ENCODE measurements at regions not wholly inside any gene's neighbourhood (a gene's known extent, or its start where the extent isn't known, plus 50 kb on each side); places are given as distances from the start of the nearest gene placed in this dataset.
"Not testable (repeated sequence)": the region's sequence is repeated elsewhere in the genome, so short reads cannot be mapped to it uniquely, and the experiment has no call there.

- DNase-seq = no peak
Observed at GRCh38 chr14:83660597-83660996, 1869.3 kb upstream of the FLRT2 start.

GRCh38 chr14:83664389-83664788 lies 1865.6 kb upstream of the FLRT2 start:
- no peak for DNase-seq

- no peak for DNase-seq
Observed at GRCh38 chr14:83689265-83689664, 1840.7 kb upstream of the FLRT2 start.

- no peak for DNase-seq
Observed at GRCh38 chr14:83697099-83697498, 1832.8 kb upstream of the FLRT2 start.

GRCh38 chr14:83702619-83703018 lies 1827.3 kb upstream of the FLRT2 start:
- no peak for DNase-seq

GRCh38 chr14:83706231-83706954 lies 1823.6 kb upstream of the FLRT2 start:
- peak; percentile 92 for DNase-seq

- DNase-seq = no peak
Observed at GRCh38 chr14:83707056-83707455, 1822.9 kb upstream of the FLRT2 start.

GRCh38 chr14:83709116-83709515 lies 1820.8 kb upstream of the FLRT2 start:
- DNase-seq = no peak

GRCh38 chr14:83711046-83711445 lies 1818.9 kb upstream of the FLRT2 start:
- no peak for DNase-seq

GRCh38 chr14:83712418-83713129 lies 1817.4 kb upstream of the FLRT2 start:
- DNase-seq = peak; percentile 18

GRCh38 chr14:83713732-83714131 lies 1816.2 kb upstream of the FLRT2 start:
- no peak for DNase-seq

- no peak for DNase-seq
Observed at GRCh38 chr14:83714151-83714550, 1815.8 kb upstream of the FLRT2 start.

- DNase-seq = not testable (repeated sequence)
Observed at GRCh38 chr14:83719435-83719834, 1810.5 kb upstream of the FLRT2 start.

- no peak for DNase-seq
Observed at GRCh38 chr14:83733670-83734069, 1796.3 kb upstream of the FLRT2 start.

- DNase-seq = no peak
Observed at GRCh38 chr14:83734431-83734830, 1795.5 kb upstream of the FLRT2 start.

- DNase-seq = no peak
Observed at GRCh38 chr14:83741269-83741668, 1788.7 kb upstream of the FLRT2 start.

- no peak for DNase-seq
Observed at GRCh38 chr14:83744224-83744623, 1785.7 kb upstream of the FLRT2 start.

- no peak for DNase-seq
Observed at GRCh38 chr14:83744891-83745290, 1785.1 kb upstream of the FLRT2 start.

GRCh38 chr14:83746336-83746735 lies 1783.6 kb upstream of the FLRT2 start:
- DNase-seq = no peak

- no peak for DNase-seq
Observed at GRCh38 chr14:83757916-83758315, 1772.0 kb upstream of the FLRT2 start.

- no peak for DNase-seq
Observed at GRCh38 chr14:83764656-83765599, 1765.0 kb upstream of the FLRT2 start.

GRCh38 chr14:83777516-83777915 lies 1752.4 kb upstream of the FLRT2 start:
- no peak for DNase-seq

- DNase-seq = no peak
Observed at GRCh38 chr14:83779266-83779665, 1750.7 kb upstream of the FLRT2 start.
